GM10266 (cell line): ENCODE measurements at regions not wholly inside any gene's neighbourhood (a gene's known extent, or its start where the extent isn't known, plus 50 kb on each side); places are given as distances from the start of the nearest gene placed in this dataset.

Source experiments
- DNase-seq: peaks from one replicate; pipeline ENCODE4 v3.0.0; 2012; ENCODE audit errors: extremely low spot score
- CTCF ChIP-seq: IDR thresholded peaks from 2 replicates; pipeline ENCODE4 v1.5.1; 2012; ENCODE audit warnings: mild to moderate bottlenecking, low read depth; ENCODE audit not compliant: control insufficient read depth, insufficient read depth; ENCODE audit errors: missing control alignments

- no peak for DNase-seq
- no peak for TF ChIP-seq CTCF
Measured at GRCh38 chr3:188090620-188091309, 63.2 kb upstream of the LPP start.

GRCh38 chr3:188091746-188092145 lies 62.2 kb upstream of the LPP start:
- no peak for TF ChIP-seq CTCF
- no peak for DNase-seq

- DNase-seq, result no peak
- TF ChIP-seq CTCF, result no peak
Measured at GRCh38 chr3:188092648-188093047, 61.3 kb upstream of the LPP start.

- DNase-seq, result no peak
Measured at GRCh38 chr3:188095431-188095830, 58.5 kb upstream of the LPP start.

GRCh38 chr3:188097791-188098190 lies 56.2 kb upstream of the LPP start:
- no peak for DNase-seq

More at GRCh38 chr3:188095431-188095830, 58.5 kb upstream of the LPP start:
- TF ChIP-seq CTCF, result no peak

GRCh38 chr3:188099907-188100306 lies 54.0 kb upstream of the LPP start:
- no peak for DNase-seq
- no peak for TF ChIP-seq CTCF

More at GRCh38 chr3:188097791-188098190, 56.2 kb upstream of the LPP start:
- no peak for TF ChIP-seq CTCF

GRCh38 chr3:188102861-188103547 lies 51.0 kb upstream of the LPP start:
- DNase-seq, result no peak
- TF ChIP-seq CTCF, result no peak
